T-cell (primary cell): ENCODE measurements at regions not wholly inside any gene's neighbourhood (a gene's known extent, or its start where the extent isn't known, plus 50 kb on each side); places are given as distances from the start of the nearest gene placed in this dataset.

Experiments
- ATAC-seq, 4 experiments: fragments of 200-7000 bp in 3 of 4; fragments of 150-1000 bp in 1 of 4; cut with Tn5 transposase; replicated peaks in 1 of 4; 1 replicate in 3 of 4; 2 replicates in 1 of 4; pipeline ENCODE4 v1.10.0; 2021; ENCODE audit warnings: moderate library complexity in 3 of 4, mild to moderate bottlenecking in 2 of 4, moderate number of reproducible peaks in 1 of 4
- CTCF ChIA-PET, 2 donors: fragments of 300-600 bp; sonication (Branson Sonifier 250); formaldehyde crosslinking; loops; one replicate each; lab custom pipeline; 2022; ENCODE audit warnings: antibody characterized with exemption in 2 of 2; lab: Charles Lee
- POLR2A ChIA-PET, 2 donors: fragments of 300-600 bp; sonication (Branson Sonifier 250); formaldehyde crosslinking; loops; one replicate each; lab custom pipeline; 2022; ENCODE audit warnings: antibody characterized with exemption in 2 of 2; lab: Charles Lee
- DNase-seq, 35 experiments: peaks; one replicate each; pipeline versions ENCODE4 v3.0.0 to v3.0.0-alpha.2; 2013 to 2023
- H3K27ac ChIP-seq: one replicate; pipeline ENCODE4 v1.5.1; 2013; ENCODE audit warnings: low read length
- H3K27me3 ChIP-seq, 2 experiments: replicated peaks in 1 of 2; 1 replicate in 1 of 2; 2 replicates in 1 of 2; pipeline versions ENCODE4 v1.6.1 to v1.7.0; 2013; ENCODE audit warnings: low read length in 1 of 2, mixed read lengths in 1 of 2; ENCODE audit not compliant: control insufficient read depth in 2 of 2, insufficient read depth in 2 of 2; ENCODE audit errors: extremely low read depth in 1 of 2
- H3K36me3 ChIP-seq, 2 donors: 1 replicate in 1 of 2; 2 replicates in 1 of 2; pipeline versions ENCODE4 v1.6.1 to v1.7.0; 2013; ENCODE audit warnings: low read length in 1 of 2; ENCODE audit not compliant: control insufficient read depth in 2 of 2, insufficient read depth in 1 of 2; ENCODE audit errors: extremely low read depth in 1 of 2
- H3K4me1 ChIP-seq, 2 experiments: 1 replicate in 1 of 2; 2 replicates in 1 of 2; pipeline versions ENCODE4 v1.6.1 to v1.7.0; 2013; ENCODE audit warnings: low read length in 2 of 2, mixed read lengths in 1 of 2; ENCODE audit not compliant: insufficient read depth in 2 of 2, control insufficient read depth in 1 of 2; ENCODE audit errors: extremely low read depth in 1 of 2
- H3K4me3 ChIP-seq, 2 donors: 1 replicate in 1 of 2; 2 replicates in 1 of 2; pipeline versions ENCODE4 v1.5.1 to v1.7.0; 2013; ENCODE audit warnings: mild to moderate bottlenecking in 2 of 2, low read length in 1 of 2, moderate library complexity in 1 of 2; ENCODE audit not compliant: control insufficient read depth in 1 of 2; ENCODE audit errors: extremely low read depth in 1 of 2
- H3K9me3 ChIP-seq: 2 replicates; pipeline ENCODE4 v1.7.0; 2013
- H3K27ac Mint-ChIP-seq, 2 donors: one replicate each; pipeline ENCODE4 v1.8.0; 2020 to 2021; ENCODE audit warnings: mild to moderate bottlenecking in 2 of 2, mixed read lengths in 2 of 2
- H3K27me3 Mint-ChIP-seq, 2 donors: one replicate each; pipeline ENCODE4 v1.8.0; 2021 to 2022; ENCODE audit warnings: mixed read lengths in 2 of 2
- H3K36me3 Mint-ChIP-seq: one replicate; pipeline ENCODE4 v1.8.0; 2021; ENCODE audit warnings: mixed read lengths
- H3K4me1 Mint-ChIP-seq, 3 donors: one replicate each; pipeline ENCODE4 v1.8.0; 2020 to 2022; ENCODE audit warnings: mixed read lengths in 3 of 3, mild to moderate bottlenecking in 1 of 3
- H3K4me3 Mint-ChIP-seq, 3 donors: one replicate each; pipeline ENCODE4 v1.8.0; 2020 to 2022; ENCODE audit warnings: mild to moderate bottlenecking in 3 of 3, mixed read lengths in 3 of 3, moderate library complexity in 3 of 3
- H3K9me3 Mint-ChIP-seq, 3 donors: one replicate each; pipeline ENCODE4 v1.8.0; 2020 to 2022; ENCODE audit warnings: mixed read lengths in 3 of 3
- WGBS: methylation state at CpG from one replicate; pipeline ENCODE4 v1.1.5; 2013; ENCODE audit warnings: missing lambda C conversion rate; ENCODE audit not compliant: insufficient coverage; 5-methylcytosine and 5-hydroxymethylcytosine counted together

GRCh38 chr2:60603533-60604190, 50.2 kb upstream of the BCL11A start:
- no peaks in the 10 kb centered on the region for H3K4me1 Mint-ChIP-seq
- Histone ChIP-seq H3K4me1 (no peaks in the 10 kb centered on the region), H3K27ac (no peak overlapping the region), H3K27me3 (peaks cover 0 to 21% of the 10 kb centered on the region in 2 experiments), H3K36me3 (no peaks in the 10 kb centered on the region), H3K4me3 (no peak overlapping the region), H3K9me3 (no peaks in the 10 kb centered on the region)
- POLR2A ChIA-PET, result no interaction called here
- H3K27me3 Mint-ChIP-seq, result peaks cover 12 to 16% of the 10 kb centered on the region in 2 donors
- CTCF ChIA-PET, result no interaction called here
- WGBS, result 87% methylated on average over 6 of the region's 6 CpGs
- DNase-seq (no peak), ATAC-seq (no peak)
- H3K4me3 Mint-ChIP-seq, result no peak overlapping the region
- no peaks in the 10 kb centered on the region for H3K36me3 Mint-ChIP-seq
- H3K9me3 Mint-ChIP-seq, result peaks cover 0 to 3% (median 0%) of the 10 kb centered on the region in 3 donors
- H3K27ac Mint-ChIP-seq, result no peak overlapping the region

GRCh38 chr2:60604486-60605064, 51.1 kb upstream of the BCL11A start:
- no peak overlapping the region for H3K4me3 Mint-ChIP-seq
- Histone ChIP-seq H3K4me1 (no peaks in the 10 kb centered on the region), H3K9me3 (no peaks in the 10 kb centered on the region), H3K36me3 (no peaks in the 10 kb centered on the region), H3K27me3 (peaks cover 0 to 17% of the 10 kb centered on the region in 2 experiments), H3K27ac (no peak overlapping the region), H3K4me3 (no peak overlapping the region)
- WGBS, result no CpG with 5 or more reads among the region's 2 CpGs
- peaks cover 13% of the 10 kb centered on the region in 2 donors for H3K27me3 Mint-ChIP-seq
- ChIA-PET POLR2A (no interaction called here), CTCF (no interaction called here)
- H3K36me3 Mint-ChIP-seq, result no peaks in the 10 kb centered on the region
- H3K27ac Mint-ChIP-seq, result no peak overlapping the region
- H3K9me3 Mint-ChIP-seq, result peaks cover 0 to 3% (median 0%) of the 10 kb centered on the region in 3 donors
- ATAC-seq, result no peak
- H3K4me1 Mint-ChIP-seq, result no peaks in the 10 kb centered on the region
- no peak for DNase-seq

DNA sequence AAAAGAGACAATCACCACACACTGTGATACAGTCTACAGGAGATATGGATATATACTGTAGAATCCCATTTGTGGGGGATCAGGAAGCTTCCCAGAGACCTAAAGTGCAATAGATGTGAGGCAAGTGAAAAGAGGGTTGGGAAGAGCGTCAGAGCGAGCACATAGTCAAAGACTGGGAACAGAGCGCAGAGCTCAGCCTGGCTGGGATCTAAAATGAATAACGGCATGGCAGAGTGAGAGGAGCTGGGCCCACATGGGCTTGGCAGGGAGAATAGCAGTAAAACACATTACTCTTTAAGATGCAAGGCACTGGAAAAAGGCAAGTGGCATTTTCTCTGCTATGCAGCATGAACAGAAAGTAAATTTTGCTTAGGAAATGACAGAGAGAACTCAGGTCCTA, 52.4 kb upstream of the BCL11A start:
- H3K36me3 ChIP-seq, result no peaks in the 10 kb centered on the region
- no peak overlapping the region for H3K4me3 Mint-ChIP-seq
- ATAC-seq, result no peak
- H3K36me3 Mint-ChIP-seq, result no peaks in the 10 kb centered on the region
- H3K4me1 ChIP-seq, result no peaks in the 10 kb centered on the region
- H3K9me3 ChIP-seq, result no peaks in the 10 kb centered on the region
- WGBS, result 82% methylated on average over 4 of the region's 4 CpGs
- ChIA-PET CTCF (no interaction called here), POLR2A (no interaction called here)
- no peak overlapping the region for H3K27ac ChIP-seq
- no peaks in the 10 kb centered on the region for H3K9me3 Mint-ChIP-seq
- peaks cover 0 to 13% of the 10 kb centered on the region in 2 experiments for H3K27me3 ChIP-seq
- H3K27me3 Mint-ChIP-seq, result peaks cover 12 to 21% of the 10 kb centered on the region in 2 donors
- no peaks in the 10 kb centered on the region for H3K4me1 Mint-ChIP-seq
- no peak overlapping the region for H3K4me3 ChIP-seq
- no peak overlapping the region for H3K27ac Mint-ChIP-seq
- DNase-seq, result no peak

- no peak for ATAC-seq
- no peaks in the 10 kb centered on the region for H3K36me3 ChIP-seq
- POLR2A ChIA-PET, result no interaction called here
- no peaks in the 10 kb centered on the region for H3K4me1 Mint-ChIP-seq
- H3K4me3 Mint-ChIP-seq, result no peak overlapping the region
- H3K4me1 ChIP-seq, result no peaks in the 10 kb centered on the region
- H3K4me3 ChIP-seq, result no peak overlapping the region
- H3K27ac Mint-ChIP-seq, result no peak overlapping the region
- H3K9me3 Mint-ChIP-seq, result no peaks in the 10 kb centered on the region
- H3K27ac ChIP-seq, result no peak overlapping the region
- no CpG with 5 or more reads among the region's 3 CpGs for WGBS
- H3K9me3 ChIP-seq, result no peaks in the 10 kb centered on the region
- peaks cover 0 to 7% of the 10 kb centered on the region in 2 experiments for H3K27me3 ChIP-seq
- DNase-seq, result no peak
- peaks cover 12 to 28% of the 10 kb centered on the region in 2 donors for H3K27me3 Mint-ChIP-seq
- CTCF ChIA-PET, result interaction anchor here in 1 of 2 donors (0.5 kb wide), 1 partner anchor 100 kb away, joined by 3 read pairs; no protein-coding TSS in a partner anchor
- H3K36me3 Mint-ChIP-seq, result no peaks in the 10 kb centered on the region
Observed at GRCh38 chr2:60608679-60609078, 55.2 kb upstream of the BCL11A start.

- POLR2A ChIA-PET, result interaction anchor here in 1 of 2 donors (0.6 kb wide), 1 partner anchor 69 kb away, joined by 14 read pairs; no protein-coding TSS in a partner anchor
- Mint-ChIP-seq H3K27me3 (peaks cover 4 to 23% of the 10 kb centered on the region in 2 donors), H3K4me1 (no peaks in the 10 kb centered on the region), H3K36me3 (no peaks in the 10 kb centered on the region), H3K9me3 (no peaks in the 10 kb centered on the region), H3K4me3 (no peak overlapping the region), H3K27ac (no peak overlapping the region)
- no peaks in the 10 kb centered on the region for H3K36me3 ChIP-seq
- no peaks in the 10 kb centered on the region for H3K9me3 ChIP-seq
- CTCF ChIA-PET, result no interaction called here
- no peak overlapping the region for H3K27ac ChIP-seq
- no peak for ATAC-seq
- no peak for DNase-seq
- no peaks in the 10 kb centered on the region for H3K4me1 ChIP-seq
- H3K4me3 ChIP-seq, result no peak overlapping the region
- WGBS, result no CpG with 5 or more reads among the region's 3 CpGs
- peaks cover 0 to 6% of the 10 kb centered on the region in 2 experiments for H3K27me3 ChIP-seq
Observed at GRCh38 chr2:60612033-60612432, 58.6 kb upstream of the BCL11A start.

DNA sequence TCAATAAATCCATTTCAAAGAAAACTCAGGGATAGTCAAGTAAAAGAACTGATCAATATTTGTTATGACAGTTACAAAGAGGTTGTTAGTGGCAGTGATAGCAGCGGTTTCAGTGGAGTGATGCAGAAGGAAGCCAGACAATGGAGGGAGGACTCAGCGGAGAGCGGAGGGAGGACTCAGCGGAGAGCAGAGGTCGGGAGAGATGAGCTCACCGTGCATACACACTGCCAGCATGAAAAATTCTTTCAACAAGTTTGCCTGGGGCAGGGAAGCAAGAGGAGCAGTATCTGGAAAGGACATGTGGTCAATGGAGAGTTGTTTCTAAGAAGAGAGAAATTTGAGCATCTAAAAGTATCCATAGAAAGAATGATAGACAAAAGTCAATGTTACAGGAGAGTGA, 60.9 kb upstream of the BCL11A start:
- no peak overlapping the region for H3K4me3 ChIP-seq
- Mint-ChIP-seq H3K27ac (no peak overlapping the region), H3K27me3 (peaks cover 0 to 23% of the 10 kb centered on the region in 2 donors), H3K4me1 (no peaks in the 10 kb centered on the region), H3K9me3 (no peaks in the 10 kb centered on the region), H3K36me3 (no peaks in the 10 kb centered on the region), H3K4me3 (no peak overlapping the region)
- WGBS, result 85% methylated on average over 2 of the region's 6 CpGs
- POLR2A ChIA-PET, result no interaction called here
- H3K27ac ChIP-seq, result no peak overlapping the region
- H3K4me1 ChIP-seq, result no peaks in the 10 kb centered on the region
- DNase-seq (no peak), ATAC-seq (no peak)
- H3K9me3 ChIP-seq, result no peaks in the 10 kb centered on the region
- CTCF ChIA-PET, result no interaction called here
- H3K36me3 ChIP-seq, result no peaks in the 10 kb centered on the region
- peaks cover 0 to 4% of the 10 kb centered on the region in 2 experiments for H3K27me3 ChIP-seq
